Activated CD4-positive, alpha-beta T cell treated with anti-CD3 and anti-CD28 coated beads, Interleukin-2, amount 50 U/mL, for 16 hours (primary cell): ENCODE measurements at regions not wholly inside any gene's neighbourhood (a gene's known extent, or its start where the extent isn't known, plus 50 kb on each side); places are given as distances from the start of the nearest gene placed in this dataset.

ENCODE experiments used
- DNase-seq: peaks from one replicate; pipeline ENCODE4 v3.0.0-alpha.2; 2020

DNA sequence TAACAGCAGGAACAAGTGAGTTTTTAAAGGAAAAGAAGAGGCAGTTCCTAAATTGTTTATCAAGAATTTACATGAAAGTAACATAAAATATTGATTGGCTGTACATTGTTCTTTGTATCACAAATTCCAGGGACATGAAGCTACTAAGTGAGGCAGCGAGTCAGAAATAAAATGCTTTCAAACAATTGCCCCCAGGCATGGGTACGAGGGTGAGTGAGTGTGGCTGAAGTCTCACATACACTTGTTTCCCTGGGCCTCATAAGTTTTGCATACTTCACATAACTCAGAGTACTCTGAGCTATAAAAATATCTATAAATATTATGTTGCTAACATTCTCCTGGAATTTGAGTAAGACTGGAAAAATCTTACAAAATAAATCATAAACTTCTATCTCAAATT, 511.6 kb upstream of the PRKX start:
- DNase-seq, result no peak

DNA sequence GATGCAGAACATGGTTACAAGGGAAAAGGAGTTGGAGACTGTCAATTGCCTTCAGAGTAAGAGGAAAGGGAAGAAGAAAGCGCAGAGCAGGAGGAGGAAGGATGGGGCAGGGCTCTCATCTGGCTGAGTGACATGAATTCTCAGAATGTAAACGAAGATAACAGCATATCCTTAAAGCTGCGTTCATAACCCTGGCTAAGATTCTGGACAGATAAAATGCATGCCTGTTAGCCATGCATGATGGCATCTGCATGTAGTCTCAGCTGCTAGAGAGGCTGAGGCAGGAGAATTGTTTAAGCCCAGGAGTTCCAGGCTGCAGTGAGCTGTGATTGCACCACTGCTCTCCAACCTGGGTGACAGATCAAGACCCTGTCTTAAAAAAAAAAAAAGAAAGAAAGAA, 493.5 kb upstream of the PRKX start:
- no peak for DNase-seq

DNA sequence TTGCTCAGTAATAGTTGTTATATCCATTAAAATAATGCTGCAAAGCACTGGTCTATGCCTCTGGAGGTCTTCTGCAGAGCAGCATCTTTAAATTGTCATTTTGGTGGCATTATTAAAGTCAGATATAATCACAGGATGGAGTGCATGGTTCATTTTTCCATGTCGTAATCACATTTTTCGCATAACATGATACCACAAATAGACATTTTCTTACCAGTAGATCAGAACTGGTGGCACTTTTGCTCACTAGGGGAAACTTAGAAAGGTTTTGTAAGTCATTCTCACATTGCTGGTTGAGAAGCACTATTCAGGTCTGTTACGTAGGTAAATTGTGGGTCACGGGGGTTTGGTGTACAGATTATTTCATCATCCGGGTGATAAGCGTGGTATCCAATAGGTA, 484.5 kb upstream of the PRKX start:
- DNase-seq, result no peak

DNA sequence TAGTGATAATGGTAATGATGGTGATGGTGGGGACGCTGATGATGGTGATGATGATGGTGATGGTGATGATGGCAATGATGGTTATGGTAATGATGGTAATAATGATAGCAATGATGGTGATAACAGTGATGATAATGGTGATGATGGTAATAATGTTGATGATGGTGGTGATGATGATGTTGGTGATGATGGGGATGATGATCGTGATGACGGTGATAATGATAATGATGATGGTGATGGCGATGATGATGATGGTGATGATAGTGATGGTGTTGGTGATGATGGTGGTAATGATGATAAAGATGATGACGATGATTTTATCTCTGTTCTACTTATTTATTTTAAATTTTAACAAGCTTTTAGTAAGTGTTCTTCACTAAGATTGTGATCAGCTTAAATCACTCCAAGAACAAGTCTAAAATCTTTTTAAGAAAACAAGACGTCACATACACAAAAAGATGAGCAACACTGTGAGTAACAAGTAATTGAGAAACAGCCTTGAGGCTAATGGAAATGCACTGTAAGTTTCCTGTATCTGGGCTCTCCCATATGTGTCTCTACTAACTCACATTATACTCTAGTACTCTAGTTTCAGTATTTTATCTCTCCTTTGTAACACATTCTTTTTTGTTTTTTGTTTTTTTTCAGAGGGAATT, 480.2 kb upstream of the PRKX start:
- no peak for DNase-seq

DNA sequence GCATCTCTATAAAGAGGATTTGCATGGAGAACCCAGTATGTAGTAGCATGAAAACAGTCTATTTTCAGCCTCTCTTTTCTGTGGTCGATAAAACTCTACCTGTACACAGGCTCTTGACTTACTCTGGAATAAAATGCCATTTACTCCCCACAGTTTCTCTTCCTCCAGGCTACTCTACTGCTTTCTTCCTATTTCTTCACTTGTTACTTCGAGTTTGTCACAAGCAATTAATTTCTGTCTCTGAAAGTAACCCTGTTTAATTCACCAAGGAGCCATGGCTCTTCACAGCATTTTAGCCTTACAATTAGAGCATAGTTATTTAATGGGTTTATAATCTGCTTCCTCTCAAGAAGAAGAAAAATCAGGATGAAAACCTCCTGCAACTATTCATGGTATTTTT, 472.9 kb upstream of the PRKX start:
- DNase-seq, result no peak

DNA sequence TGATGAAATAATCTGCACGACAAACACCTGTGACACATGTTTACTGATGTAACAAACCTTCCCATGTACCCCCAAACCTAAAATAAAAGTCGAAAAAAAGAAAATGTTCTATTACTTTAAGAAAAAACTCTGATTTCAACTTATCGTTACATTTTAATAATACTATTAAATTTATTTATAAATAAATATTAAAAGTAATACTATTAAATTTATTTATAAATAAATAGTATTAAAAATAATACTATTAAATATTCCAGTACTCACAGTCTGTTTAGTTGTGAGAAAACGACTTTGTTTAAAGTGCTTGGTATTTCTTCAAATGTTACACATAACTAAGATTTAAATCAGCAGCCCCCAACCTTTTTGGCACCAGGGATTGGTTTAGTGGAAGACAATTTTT, 471.6 kb upstream of the PRKX start:
- DNase-seq, result no peak

DNA sequence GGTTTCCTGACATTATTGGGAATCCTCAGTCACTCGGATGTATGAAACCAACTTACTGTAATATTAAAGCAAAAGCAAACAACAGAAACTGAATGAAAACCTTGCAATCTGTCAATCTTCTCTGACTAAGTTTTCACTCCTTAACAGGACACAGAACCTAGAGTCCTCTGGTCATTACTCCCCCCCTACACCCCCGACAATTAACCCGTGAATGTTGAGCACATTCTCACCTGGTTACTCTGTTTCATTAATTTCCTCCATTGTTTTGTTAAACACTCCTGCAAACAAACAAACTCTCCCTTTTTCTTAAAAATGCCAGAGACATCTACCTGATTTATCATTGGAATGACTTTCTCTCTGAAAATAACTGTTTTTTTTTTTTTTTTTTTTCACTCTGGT, 469.0 kb upstream of the PRKX start:
- no peak for DNase-seq

DNA sequence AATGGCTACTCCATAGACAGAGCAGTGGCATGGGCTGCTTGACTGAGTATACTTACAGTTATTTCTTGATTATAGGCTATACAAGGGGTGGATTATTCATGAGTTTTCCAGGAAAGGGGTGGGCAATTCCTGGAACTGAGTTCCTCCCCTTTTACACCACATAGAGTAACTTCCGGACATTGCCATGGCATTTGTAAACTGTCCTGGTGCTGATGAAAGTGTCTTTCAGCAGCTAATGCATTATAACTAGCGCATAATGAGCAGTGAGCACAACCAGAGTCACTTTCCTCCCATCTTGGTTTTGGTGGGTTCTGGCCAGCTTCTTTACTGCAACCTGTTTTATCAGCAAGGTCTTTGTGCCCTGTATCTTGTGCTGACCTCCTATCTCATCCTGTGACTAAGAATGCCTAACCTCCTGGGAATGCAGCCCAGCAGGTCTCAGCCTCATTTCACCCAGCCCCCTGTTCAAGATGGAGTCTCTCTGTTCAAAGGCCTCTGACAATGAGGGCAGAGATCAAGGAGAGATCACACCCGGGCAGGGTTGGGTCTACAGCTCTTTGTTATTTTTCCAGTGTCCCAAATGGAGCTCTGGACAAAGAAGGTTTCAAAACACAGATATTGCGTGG, 468.4 kb upstream of the PRKX start:
- no peak for DNase-seq

DNA sequence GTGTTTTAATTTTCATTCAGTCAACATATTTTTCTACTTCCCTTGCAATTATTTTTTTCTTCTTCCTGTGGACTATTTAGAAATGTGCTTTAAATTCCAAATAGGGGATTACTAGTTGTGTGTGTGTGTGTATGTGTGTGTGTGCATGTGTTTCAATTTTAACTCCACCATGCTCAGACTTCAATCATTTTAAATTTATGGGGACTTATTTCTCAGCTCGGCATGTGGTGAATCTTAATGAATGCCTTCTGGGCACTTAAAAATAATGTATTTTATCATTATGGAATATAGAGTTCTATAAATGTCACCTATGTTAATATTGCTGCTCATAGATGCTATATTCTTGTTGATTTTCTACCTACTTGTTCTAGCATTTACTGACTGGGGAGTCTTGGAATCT, 465.6 kb upstream of the PRKX start:
- DNase-seq, result no peak

DNA sequence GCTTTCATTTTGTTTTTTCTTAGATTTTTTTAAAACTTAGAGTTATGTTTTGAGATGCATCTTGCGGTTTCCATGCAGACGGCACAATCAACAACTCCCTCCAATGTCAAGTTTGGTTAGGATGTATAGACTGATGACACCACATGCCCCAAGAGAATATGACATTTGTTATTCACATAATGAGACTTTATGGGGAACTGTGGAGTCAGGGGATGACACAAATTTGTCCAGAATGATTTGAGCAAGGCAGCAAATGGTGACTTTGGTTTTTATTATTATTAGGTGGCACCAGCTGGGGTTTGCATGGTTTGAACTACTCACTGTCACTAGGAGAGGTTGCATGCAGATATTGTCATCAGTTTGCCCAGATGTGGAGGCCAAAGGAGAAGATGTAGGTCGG, 461.8 kb upstream of the PRKX start:
- no peak for DNase-seq

DNA sequence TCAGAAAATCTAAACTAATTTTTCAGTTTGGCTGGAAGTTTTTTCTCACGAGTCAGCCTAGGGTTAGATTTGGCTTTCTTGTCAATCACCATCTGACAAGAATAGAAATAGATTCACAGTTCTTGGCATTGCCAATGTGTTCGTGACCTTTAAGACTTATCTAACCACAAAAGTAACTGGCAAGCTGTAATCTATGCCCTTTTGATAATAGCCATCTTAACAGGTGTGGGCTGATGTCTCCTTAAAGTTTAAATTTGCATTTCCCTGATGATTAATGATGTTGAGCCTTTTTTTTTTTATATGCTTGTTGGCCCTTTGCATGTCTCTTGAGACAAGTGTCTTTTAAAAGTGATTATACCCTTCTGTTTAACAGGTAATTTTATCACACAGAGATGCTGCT, 460.3 kb upstream of the PRKX start:
- DNase-seq, result no peak

DNA sequence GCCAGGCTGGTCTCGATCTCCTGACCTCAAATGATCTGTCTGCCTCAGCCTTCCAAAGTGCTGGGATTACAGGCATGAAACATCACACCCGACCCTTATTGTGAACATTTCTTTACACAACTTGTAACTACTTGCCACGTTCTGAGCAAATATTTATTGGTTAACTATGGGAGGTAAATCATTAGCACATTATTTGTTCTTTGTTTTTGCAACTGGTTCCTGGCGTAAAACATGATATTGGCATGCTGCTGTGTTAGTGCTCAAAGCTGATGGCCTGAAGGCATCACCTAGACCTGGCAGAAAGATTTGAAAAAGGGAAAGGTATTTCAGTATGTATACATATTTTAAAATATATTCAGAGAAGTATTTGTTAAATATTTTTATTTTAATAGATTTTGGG, 438.3 kb upstream of the PRKX start:
- no peak for DNase-seq

DNA sequence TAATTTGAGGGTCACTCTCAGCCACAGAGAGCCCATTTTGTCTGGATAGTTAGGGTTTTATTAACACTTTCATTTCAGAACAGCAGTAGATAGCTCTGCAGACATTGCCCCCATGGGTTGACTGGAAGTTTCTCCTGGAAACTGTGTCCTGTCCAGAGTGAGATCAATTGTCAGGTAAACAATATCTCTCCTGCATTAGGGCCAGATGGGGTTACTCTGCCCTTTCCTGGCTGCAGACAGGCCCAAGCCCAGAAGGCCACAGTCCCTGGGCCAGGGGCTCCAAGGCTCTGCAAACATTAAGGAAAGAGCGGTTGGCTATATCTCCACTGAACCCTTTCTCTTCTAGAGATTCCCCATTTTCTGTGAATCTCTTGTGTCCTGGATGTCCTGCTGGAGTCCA, 436.8 kb upstream of the PRKX start:
- no peak for DNase-seq

DNA sequence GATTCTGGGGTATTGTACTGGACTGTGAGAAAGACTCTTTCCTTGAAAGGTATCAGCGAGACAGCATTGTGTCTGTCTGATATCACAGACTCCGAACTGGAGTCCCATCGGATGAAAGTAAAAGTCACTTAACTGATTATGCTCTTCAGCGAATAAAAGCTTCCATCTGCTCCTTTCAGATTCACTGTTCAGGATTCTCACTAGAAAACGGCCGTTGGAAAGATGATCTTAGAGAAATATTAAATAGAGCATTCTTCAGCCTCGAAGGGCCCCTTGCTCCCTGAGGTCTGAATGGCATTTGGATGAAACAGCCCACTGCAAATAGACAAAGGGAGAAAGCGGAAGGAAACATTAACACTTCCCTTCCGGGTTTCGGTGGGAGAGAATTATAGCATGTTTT, 416.2 kb upstream of the PRKX start:
- DNase-seq, result no peak

DNA sequence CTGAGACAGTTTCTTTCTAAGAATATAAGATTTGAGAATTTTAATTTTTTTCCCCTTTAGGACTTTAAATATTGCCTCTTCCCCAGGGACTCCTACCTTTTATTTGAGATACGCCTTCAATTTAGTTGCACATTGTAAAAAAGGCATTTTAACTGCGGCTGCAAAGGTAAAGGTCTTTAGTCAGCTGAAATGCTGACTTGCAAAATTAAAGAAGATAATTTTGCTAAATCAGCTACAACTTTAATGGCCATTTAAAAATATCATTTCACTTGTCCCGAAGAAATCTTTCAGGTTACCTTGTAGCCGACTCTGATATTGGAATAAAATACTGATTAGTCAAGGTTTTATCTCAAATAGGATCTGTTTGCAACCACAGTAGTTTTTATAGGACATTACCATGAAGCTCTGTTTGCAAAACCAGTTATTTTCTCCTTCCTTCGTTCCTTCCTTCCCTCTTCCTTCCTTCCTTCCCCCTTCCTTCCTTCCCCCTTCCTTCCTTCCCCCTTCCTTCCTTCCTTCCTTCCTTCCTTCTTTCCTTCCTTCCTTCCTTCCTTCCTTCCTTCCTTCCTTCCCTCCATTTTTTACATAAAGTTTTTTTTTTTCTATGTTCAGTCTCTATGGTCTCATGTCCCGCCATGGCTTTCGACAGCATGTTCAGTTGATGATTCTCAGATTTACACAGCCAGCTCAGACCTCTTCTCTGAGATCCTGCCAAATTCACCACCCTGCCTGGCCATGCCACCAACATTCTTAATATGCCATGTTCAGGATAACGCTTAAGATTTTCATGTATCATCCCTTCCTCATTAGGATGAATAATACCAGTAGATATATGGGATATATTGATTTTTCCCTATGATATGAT, 405.4 kb upstream of the PRKX start:
- no peak for DNase-seq

DNA sequence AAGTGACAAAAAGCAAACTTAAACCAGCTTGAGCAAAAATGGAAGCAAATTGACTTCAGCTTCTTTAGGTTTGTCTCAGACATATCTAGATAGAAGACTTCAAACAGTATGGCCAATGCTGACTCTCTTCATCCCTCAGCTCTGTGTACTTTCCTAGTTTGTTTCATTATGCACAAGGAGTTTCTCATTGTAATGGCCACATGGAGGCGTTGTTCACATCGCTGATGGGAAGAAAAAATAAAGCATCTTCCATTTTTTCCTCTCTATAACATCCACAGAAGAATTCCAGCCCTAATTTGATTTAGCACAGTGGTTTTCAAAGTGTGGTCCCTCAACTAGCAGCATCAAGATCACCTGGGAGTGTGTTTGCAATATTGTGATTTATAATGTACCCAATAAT, 397.5 kb upstream of the PRKX start:
- no peak for DNase-seq

DNA sequence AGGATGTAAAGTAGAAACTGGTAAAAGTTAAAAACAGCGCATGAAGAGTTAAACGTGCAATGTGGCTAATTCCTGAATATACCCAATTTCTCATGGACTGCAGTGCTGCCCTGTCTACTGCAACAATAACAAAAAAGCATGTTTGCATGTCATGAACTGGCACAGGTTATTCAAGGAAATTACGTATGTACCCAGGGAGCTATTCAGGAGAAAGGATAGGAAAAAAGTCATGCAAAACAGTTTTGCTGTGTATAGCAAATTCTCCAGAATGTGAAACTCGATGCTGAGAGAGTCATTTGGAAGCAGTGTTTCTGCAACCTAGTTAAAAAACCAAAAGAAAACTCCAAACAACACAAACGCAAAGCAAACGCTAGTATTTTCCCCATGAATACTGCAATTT, 381.5 kb upstream of the PRKX start:
- DNase-seq, result no peak

DNA sequence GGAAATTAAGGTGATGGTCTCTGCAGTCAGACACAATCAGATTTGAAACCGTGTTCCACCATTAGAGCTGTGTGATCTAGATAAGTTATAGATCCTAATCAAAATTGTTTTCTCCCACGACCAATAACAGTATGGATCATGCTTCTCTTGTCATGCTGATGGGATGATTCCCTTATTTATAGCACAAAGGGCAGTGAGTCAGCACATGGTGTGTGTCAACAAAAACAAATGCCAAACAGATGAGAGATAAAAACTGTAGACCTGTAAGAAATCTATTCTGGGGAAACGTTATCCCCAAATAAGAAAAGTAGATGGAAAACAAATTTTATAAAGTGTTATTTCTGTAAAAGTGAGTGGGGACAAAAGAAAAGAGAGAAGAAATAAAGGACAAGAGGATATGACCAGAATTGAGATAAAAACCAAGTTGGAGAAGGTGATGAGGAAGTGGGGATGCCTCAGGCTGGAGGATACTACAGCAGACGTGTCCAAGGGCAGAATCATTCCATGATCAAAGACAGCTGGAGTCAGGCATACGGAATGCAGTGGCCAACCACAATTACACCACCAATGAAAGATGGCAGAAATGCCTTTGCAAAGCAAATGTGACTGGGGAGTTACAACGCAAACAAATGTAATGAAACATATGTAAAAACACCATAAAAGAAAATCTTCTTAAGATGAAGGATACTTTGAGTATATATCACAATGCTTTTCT, 377.8 kb upstream of the PRKX start:
- no peak for DNase-seq

DNA sequence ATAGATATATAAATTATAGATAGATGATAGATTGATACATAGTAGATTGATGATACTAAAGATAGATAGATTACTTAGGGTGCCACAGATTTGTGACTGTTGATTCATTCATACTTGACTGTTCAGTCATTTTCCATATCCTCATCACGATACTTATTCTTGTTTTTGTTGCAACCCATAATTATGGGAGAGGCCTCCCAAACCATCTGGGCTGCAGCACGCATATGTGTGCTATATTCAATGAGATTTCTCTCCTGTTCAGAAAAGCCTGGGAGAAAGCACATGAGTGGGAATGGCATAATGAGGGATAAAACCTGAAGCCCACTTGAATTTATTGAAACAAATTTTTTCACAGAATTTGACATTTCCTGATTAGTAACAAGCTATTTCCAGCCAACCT, 346.4 kb upstream of the PRKX start:
- DNase-seq, result no peak

DNA sequence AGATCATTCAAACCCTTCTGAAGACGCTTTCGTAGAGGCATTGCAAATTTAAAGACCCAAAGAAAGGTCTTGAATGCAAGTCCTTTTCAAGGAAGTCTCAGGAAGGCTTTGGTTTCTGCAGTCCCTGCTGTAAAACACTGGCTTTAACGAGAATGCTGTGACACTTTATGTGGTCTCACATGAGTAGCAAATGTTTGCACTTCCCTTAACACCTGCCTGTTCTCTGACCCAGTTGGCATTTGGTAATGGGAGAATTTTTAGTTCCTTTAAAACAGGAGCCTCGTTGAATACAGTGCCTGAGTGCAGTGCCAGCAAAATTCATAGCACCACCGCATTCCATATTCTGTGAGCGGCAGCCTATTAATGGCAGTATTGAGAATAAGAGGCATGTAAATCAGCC, 330.5 kb upstream of the PRKX start:
- no peak for DNase-seq

DNA sequence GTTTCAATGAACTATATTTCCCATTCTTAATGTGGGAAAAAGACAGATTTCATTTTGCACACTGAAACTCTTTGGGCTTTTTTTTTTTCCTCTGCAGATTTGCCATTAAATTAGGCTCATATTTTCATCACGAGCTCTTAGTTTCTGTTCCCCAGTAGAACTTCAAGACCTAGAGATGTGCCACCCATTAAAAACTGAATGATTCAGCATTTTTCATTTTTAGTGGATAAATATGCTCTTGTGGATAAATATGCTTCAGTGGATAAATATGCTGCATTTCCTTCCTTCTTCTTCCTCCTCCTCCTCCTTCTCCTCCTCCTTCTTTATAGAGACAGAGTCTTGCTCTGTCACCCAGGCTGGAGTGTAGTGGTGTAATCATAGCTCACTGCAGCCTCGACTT, 322.4 kb upstream of the PRKX start:
- DNase-seq, result no peak

DNA sequence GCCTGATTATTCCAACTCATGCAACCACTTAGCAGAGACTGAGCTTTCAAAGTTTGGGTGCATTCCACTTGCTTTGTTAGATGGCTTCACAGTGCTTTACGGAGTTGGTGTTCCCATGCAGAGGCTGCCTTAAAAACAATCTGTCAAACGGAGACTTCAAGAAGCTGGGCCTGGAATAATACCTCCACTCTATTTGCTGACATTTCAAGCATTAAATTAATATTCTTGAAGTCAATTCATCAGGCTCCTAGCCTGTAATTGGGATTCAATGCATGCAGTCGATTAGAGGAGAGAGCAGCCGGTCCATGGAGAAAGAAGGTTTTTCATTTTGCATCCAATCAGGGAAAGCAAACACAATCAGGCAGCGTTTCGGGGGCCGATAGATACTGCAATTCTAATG, 314.7 kb upstream of the PRKX start:
- no peak for DNase-seq

DNA sequence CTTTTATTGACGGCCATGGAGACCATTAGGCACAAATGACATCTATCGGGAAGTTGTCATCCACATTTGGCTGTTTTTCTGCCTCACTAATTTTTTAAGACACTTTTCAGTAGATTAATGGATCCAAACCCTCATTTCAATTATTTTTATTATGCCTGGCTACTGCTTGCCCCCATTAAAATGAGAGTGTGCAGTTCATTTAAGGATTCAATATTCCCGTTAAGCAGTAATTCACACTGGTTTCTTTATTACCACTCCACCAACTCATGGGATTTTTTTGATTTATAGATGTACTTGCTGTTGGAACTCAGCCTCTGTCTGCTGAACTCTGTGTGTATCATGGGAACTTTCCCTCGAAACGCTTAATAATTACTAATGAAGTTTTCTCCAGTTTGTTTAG, 291.8 kb upstream of the PRKX start:
- no peak for DNase-seq

DNA sequence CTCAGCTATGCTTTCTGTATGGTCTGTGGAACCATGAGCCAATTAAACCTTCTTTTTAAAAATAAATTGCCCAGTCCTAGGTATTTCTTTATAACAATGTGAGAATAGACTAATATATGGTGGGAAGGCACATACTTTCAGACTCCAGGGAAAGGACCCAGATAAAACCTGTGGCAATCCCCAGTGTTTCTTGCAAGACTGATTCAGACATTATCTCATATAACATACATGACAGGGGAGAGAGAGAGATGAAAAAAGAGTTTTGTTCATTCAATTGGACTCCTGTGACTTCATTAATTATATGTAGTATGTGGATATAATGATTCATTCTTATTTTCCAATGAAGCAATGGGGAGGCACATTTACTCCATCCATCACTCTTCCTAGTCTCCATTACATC, 291.4 kb upstream of the PRKX start:
- DNase-seq, result no peak
